OCI-LY3 (cell line): ENCODE measurements at regions not wholly inside any gene's neighbourhood (a gene's known extent, or its start where the extent isn't known, plus 50 kb on each side); places are given as distances from the start of the nearest gene placed in this dataset.

ENCODE experiments used
- EZH2phosphoT487 ChIP-seq: fragments of 200-600 bp; shearing (Covaris generic); IDR thresholded peaks from 2 replicates; pipeline ENCODE4 v1.6.1; 2018; ENCODE audit warnings: antibody characterized with exemption, mixed run types, low read depth
- TF ChIP-seq, protein P1 (sequence below): fragments of 200-600, 300-600 bp; sonication (generic); IDR thresholded peaks from 2 replicates; pipeline ENCODE4 v1.5.1; 2014; ENCODE audit warnings: antibody characterized with exemption, low read length, low read depth

DNA sequence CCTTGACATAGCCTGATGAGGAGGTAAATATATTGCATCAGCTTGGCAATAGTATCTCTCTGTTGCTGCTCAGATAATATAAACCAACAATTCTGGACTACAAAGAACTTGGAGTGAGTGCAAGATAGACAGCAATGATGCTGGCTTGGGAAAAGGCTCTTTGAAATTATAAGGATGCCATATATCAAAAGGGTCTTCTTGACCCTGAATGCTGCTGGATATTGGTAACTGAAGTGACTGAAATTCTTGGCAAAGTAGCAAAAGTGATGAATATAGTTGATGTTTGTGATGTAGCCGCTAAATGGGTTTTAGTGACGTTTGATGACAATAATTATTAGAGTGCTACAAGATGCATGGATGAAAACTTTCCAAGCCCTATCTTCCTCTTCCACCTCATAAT, 1391.6 kb downstream of the ADGRL3 start:
- TF ChIP-seq, protein P1, sequence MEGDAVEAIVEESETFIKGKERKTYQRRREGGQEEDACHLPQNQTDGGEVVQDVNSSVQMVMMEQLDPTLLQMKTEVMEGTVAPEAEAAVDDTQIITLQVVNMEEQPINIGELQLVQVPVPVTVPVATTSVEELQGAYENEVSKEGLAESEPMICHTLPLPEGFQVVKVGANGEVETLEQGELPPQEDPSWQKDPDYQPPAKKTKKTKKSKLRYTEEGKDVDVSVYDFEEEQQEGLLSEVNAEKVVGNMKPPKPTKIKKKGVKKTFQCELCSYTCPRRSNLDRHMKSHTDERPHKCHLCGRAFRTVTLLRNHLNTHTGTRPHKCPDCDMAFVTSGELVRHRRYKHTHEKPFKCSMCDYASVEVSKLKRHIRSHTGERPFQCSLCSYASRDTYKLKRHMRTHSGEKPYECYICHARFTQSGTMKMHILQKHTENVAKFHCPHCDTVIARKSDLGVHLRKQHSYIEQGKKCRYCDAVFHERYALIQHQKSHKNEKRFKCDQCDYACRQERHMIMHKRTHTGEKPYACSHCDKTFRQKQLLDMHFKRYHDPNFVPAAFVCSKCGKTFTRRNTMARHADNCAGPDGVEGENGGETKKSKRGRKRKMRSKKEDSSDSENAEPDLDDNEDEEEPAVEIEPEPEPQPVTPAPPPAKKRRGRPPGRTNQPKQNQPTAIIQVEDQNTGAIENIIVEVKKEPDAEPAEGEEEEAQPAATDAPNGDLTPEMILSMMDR = no peak
- TF ChIP-seq EZH2phosphoT487 = no peak
